ENCODE measurements at regions not wholly inside any gene's neighbourhood (a gene's known extent, or its start where the extent isn't known, plus 50 kb on each side); places are given as distances from the start of the nearest gene placed in this dataset.

- no peak for DNase-seq
- no peak overlapping the region for H3K9ac ChIP-seq (ENCODE audit: low read depth, low read length)
- ATAC-seq (ENCODE audit: insufficient read depth, low read depth), result no peak
- H3K4me2 ChIP-seq (ENCODE audit: insufficient read depth, low read length), result no peak overlapping the region
- H3K9me3 ChIP-seq (ENCODE audit: insufficient read depth, low read length, severe bottlenecking), result no peaks in the 10 kb centered on the region
- no peak overlapping the region for H3K4me3 ChIP-seq (ENCODE audit: low read depth in 1 of 2, low read length in 2 of 2)
- H3K27ac ChIP-seq (ENCODE audit: low read length), result no peak overlapping the region
- H3K36me3 ChIP-seq (ENCODE audit: insufficient read depth, low read length), result no peaks in the 10 kb centered on the region
- no peaks in the 10 kb centered on the region for H3K4me1 ChIP-seq (ENCODE audit: insufficient read depth, low read length)
- no peaks in the 10 kb centered on the region for H3K79me2 ChIP-seq (ENCODE audit: insufficient read depth, low read length)
- H4K20me1 ChIP-seq (ENCODE audit: insufficient read depth, low read length), result no peaks in the 10 kb centered on the region
- no peak overlapping the region for H2AFZ ChIP-seq (ENCODE audit: low read depth, low read length)
- H3K27me3 ChIP-seq (ENCODE audit: insufficient read depth, low read length, poor library complexity), result no peaks in the 10 kb centered on the region
- TF ChIP-seq EZH2 (IDR thresholded peaks at IDR 0.05; ENCODE audit: borderline replicate concordance, low read depth, low read length, severe bottlenecking), result no peak
- TF ChIP-seq, protein P1, sequence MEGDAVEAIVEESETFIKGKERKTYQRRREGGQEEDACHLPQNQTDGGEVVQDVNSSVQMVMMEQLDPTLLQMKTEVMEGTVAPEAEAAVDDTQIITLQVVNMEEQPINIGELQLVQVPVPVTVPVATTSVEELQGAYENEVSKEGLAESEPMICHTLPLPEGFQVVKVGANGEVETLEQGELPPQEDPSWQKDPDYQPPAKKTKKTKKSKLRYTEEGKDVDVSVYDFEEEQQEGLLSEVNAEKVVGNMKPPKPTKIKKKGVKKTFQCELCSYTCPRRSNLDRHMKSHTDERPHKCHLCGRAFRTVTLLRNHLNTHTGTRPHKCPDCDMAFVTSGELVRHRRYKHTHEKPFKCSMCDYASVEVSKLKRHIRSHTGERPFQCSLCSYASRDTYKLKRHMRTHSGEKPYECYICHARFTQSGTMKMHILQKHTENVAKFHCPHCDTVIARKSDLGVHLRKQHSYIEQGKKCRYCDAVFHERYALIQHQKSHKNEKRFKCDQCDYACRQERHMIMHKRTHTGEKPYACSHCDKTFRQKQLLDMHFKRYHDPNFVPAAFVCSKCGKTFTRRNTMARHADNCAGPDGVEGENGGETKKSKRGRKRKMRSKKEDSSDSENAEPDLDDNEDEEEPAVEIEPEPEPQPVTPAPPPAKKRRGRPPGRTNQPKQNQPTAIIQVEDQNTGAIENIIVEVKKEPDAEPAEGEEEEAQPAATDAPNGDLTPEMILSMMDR (IDR thresholded peaks at IDR 0.05; ENCODE audit: borderline replicate concordance, extremely low read depth, low read length, poor library complexity, severe bottlenecking), result no peak
These were observed 1672.4 kb downstream of the KCNT2 start for GRCh38 chr1:194935864-194936263.

DNA sequence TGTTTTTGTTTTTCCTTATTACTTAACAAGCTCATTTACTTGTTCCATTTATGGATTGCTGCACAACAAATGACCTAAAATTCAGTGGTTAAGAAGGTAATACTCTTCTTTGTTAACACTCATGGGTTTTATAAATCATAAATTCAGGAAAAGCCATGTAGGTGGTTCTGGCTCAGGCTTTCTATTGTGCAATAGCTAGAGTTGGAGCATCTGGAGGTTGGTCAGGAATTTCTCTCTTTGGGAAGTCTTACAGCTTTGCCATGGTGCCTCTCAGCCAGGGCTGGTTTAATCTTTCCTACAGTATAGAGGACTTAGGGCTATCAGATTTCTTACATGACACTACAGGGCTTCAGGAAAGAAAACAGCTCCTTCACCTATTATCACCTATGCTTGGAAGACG, 1677.1 kb downstream of the KCNT2 start:
- H3K4me1 ChIP-seq (ENCODE audit: insufficient read depth, low read length), result no peaks in the 10 kb centered on the region
- H3K4me3 ChIP-seq (ENCODE audit: low read depth in 1 of 2, low read length in 2 of 2), result no peak overlapping the region
- H3K79me2 ChIP-seq (ENCODE audit: insufficient read depth, low read length), result no peaks in the 10 kb centered on the region
- H3K36me3 ChIP-seq (ENCODE audit: insufficient read depth, low read length), result no peaks in the 10 kb centered on the region
- no peak for DNase-seq
- no peak overlapping the region for H3K27ac ChIP-seq (ENCODE audit: low read length)
- H3K4me2 ChIP-seq (ENCODE audit: insufficient read depth, low read length), result no peak overlapping the region
- TF ChIP-seq, protein P1 (IDR thresholded peaks at IDR 0.05; ENCODE audit: borderline replicate concordance, extremely low read depth, low read length, poor library complexity, severe bottlenecking), result no peak
- no peak for TF ChIP-seq EZH2 (IDR thresholded peaks at IDR 0.05; ENCODE audit: borderline replicate concordance, low read depth, low read length, severe bottlenecking)
- H4K20me1 ChIP-seq (ENCODE audit: insufficient read depth, low read length), result no peaks in the 10 kb centered on the region
- no peaks in the 10 kb centered on the region for H3K27me3 ChIP-seq (ENCODE audit: insufficient read depth, low read length, poor library complexity)
- H3K9ac ChIP-seq (ENCODE audit: low read depth, low read length), result no peak overlapping the region
- H3K9me3 ChIP-seq (ENCODE audit: insufficient read depth, low read length, severe bottlenecking), result no peaks in the 10 kb centered on the region
- H2AFZ ChIP-seq (ENCODE audit: low read depth, low read length), result no peak overlapping the region
- no peak for ATAC-seq (ENCODE audit: insufficient read depth, low read depth)

GRCh38 chr1:194930132-194930531, 1678.1 kb downstream of the KCNT2 start:
- TF ChIP-seq, protein P1 (IDR thresholded peaks at IDR 0.05; ENCODE audit: borderline replicate concordance, extremely low read depth, low read length, poor library complexity, severe bottlenecking), result no peak
- no peak for TF ChIP-seq EZH2 (IDR thresholded peaks at IDR 0.05; ENCODE audit: borderline replicate concordance, low read depth, low read length, severe bottlenecking)
- no peaks in the 10 kb centered on the region for H3K36me3 ChIP-seq (ENCODE audit: insufficient read depth, low read length)
- H3K4me1 ChIP-seq (ENCODE audit: insufficient read depth, low read length), result no peaks in the 10 kb centered on the region
- no peak overlapping the region for H3K4me2 ChIP-seq (ENCODE audit: insufficient read depth, low read length)
- no peaks in the 10 kb centered on the region for H3K79me2 ChIP-seq (ENCODE audit: insufficient read depth, low read length)
- no peaks in the 10 kb centered on the region for H4K20me1 ChIP-seq (ENCODE audit: insufficient read depth, low read length)
- no peaks in the 10 kb centered on the region for H3K9me3 ChIP-seq (ENCODE audit: insufficient read depth, low read length, severe bottlenecking)
- no peak overlapping the region for H2AFZ ChIP-seq (ENCODE audit: low read depth, low read length)
- no peaks in the 10 kb centered on the region for H3K27me3 ChIP-seq (ENCODE audit: insufficient read depth, low read length, poor library complexity)
- H3K27ac ChIP-seq (ENCODE audit: low read length), result no peak overlapping the region
- DNase-seq (no peak), ATAC-seq (ENCODE audit: insufficient read depth, low read depth) (no peak)
- no peak overlapping the region for H3K9ac ChIP-seq (ENCODE audit: low read depth, low read length)
- H3K4me3 ChIP-seq (ENCODE audit: low read depth in 1 of 2, low read length in 2 of 2), result no peak overlapping the region

DNA sequence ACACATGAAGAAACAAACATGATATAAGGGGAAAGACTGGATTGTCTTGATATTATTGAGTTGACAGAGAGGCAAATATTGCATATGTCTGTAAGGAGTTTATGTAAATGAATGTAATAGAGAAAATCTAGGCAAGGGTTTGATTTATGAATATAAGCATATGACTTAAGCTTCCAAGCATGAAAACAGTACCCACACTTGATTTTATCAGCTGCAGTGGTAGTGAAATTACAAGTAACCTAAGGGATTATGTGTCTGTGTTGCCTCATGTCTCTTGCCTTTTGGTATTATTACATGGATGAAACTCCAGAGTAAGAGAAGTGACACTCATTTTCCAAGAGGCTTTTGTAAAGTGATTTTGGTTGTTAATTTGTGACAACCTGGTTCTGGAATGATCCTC, 1678.9 kb downstream of the KCNT2 start:
- Histone ChIP-seq H4K20me1 (ENCODE audit: insufficient read depth, low read length) (no peaks in the 10 kb centered on the region), H3K9ac (ENCODE audit: low read depth, low read length) (no peak overlapping the region), H3K27me3 (ENCODE audit: insufficient read depth, low read length, poor library complexity) (no peaks in the 10 kb centered on the region), H3K36me3 (ENCODE audit: insufficient read depth, low read length) (no peaks in the 10 kb centered on the region), H3K79me2 (ENCODE audit: insufficient read depth, low read length) (no peaks in the 10 kb centered on the region), H3K9me3 (ENCODE audit: insufficient read depth, low read length, severe bottlenecking) (no peaks in the 10 kb centered on the region), H3K4me2 (ENCODE audit: insufficient read depth, low read length) (no peak overlapping the region), H3K4me1 (ENCODE audit: insufficient read depth, low read length) (no peaks in the 10 kb centered on the region), H3K27ac (ENCODE audit: low read length) (no peak overlapping the region), H3K4me3 (ENCODE audit: low read depth in 1 of 2, low read length in 2 of 2) (no peak overlapping the region), H2AFZ (ENCODE audit: low read depth, low read length) (no peak overlapping the region)
- ATAC-seq (ENCODE audit: insufficient read depth, low read depth) (no peak), DNase-seq (no peak)
- no peak for TF ChIP-seq EZH2 (IDR thresholded peaks at IDR 0.05; ENCODE audit: borderline replicate concordance, low read depth, low read length, severe bottlenecking)
- TF ChIP-seq, protein P1 (IDR thresholded peaks at IDR 0.05; ENCODE audit: borderline replicate concordance, extremely low read depth, low read length, poor library complexity, severe bottlenecking), result no peak
